Natural killer cell treated with Interleukin-12 subunit alpha and Interleukin-12 subunit beta and Interleukin-15 and Interleukin-18, amount 100 ng/mL, for 72 hours (primary cell): ENCODE measurements at regions not wholly inside any gene's neighbourhood (a gene's known extent, or its start where the extent isn't known, plus 50 kb on each side); places are given as distances from the start of the nearest gene placed in this dataset.

Experiments
- ATAC-seq, 2 donors: fragments of 150-1000 bp; cut with Tn5 transposase in 1 of 2; sonication (Bioruptor Pico), chemical (Tn5 transposase) in 1 of 2; 2 replicates each; pipeline ENCODE4 v1.10.0; 2021
- DNase-seq: peaks from one replicate; pipeline ENCODE4 v3.0.0; 2022; ENCODE audit warnings: low spot score
- H3K27ac Mint-ChIP-seq, 2 donors: 1 replicate in 1 of 2; 2 replicates in 1 of 2; pipeline ENCODE4 v1.8.0; 2022; ENCODE audit warnings: mixed read lengths in 2 of 2, mild to moderate bottlenecking in 1 of 2, moderate library complexity in 1 of 2
- H3K27me3 Mint-ChIP-seq, 2 donors: 1 replicate in 1 of 2; 2 replicates in 1 of 2; pipeline ENCODE4 v1.8.0; 2022; ENCODE audit warnings: mixed read lengths in 2 of 2
- H3K36me3 Mint-ChIP-seq: one replicate; pipeline ENCODE4 v1.8.0; 2022; ENCODE audit warnings: mixed read lengths
- H3K4me1 Mint-ChIP-seq, 2 donors: 1 replicate in 1 of 2; 2 replicates in 1 of 2; pipeline ENCODE4 v1.8.0; 2022; ENCODE audit warnings: low read depth in 2 of 2, mixed read lengths in 2 of 2, mild to moderate bottlenecking in 1 of 2
- H3K4me3 Mint-ChIP-seq: one replicate; pipeline ENCODE4 v1.8.0; 2022; ENCODE audit warnings: mixed read lengths
- H3K9me3 Mint-ChIP-seq: 2 replicates; pipeline ENCODE4 v1.8.0; 2022; ENCODE audit warnings: mixed read lengths

DNA sequence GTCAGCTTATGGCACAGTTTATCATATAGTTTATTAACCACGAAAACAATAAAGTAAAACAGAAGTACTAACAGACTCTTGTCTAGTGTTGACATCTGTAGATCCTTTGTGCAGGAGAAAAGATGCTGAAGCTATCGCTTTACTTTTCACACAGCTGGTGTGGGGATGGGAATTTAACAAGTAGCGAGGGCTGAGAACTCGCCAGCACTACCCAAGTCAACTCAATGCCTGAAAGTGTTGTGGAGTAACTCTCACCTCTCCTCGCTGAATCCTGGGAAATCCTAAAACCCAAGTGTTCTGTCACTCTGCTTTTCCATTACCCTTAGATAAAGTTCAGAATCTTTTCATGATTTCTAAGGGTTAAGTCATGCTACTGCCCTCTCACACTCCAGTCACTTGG is 264.2 kb downstream of the BMP4 start:
- no peaks in the 10 kb centered on the region for H3K27me3 Mint-ChIP-seq

DNA sequence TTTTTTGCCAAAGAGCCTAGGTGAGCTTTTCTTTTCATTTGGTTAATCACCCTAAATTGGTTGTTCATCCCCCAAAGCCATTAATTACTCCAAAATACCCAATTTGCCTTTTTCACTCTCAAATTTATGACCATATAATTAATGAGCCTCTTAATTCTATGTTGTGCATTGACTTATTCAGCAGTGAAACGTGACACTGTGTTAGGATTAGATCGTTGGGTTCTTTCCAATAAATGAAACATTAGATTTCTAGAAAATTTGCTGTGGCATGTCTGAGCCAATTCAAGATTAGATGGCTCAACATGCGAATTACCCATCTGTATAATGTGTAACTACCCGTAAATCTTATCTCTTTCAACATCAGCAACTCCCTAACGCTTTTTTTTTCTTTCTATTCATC is 273.4 kb downstream of the BMP4 start:
- Mint-ChIP-seq H3K27ac (no peak overlapping the region), H3K4me3 (no peak overlapping the region), H3K4me1 (no peaks in the 10 kb centered on the region), H3K27me3 (no peaks in the 10 kb centered on the region), H3K36me3 (no peaks in the 10 kb centered on the region), H3K9me3 (peaks cover 16% of the 10 kb centered on the region)
- no peak for DNase-seq
- no peak for ATAC-seq

More for the DNA sequence above, 264.2 kb downstream of the BMP4 start:
- no peak overlapping the region for H3K27ac Mint-ChIP-seq
- H3K4me1 Mint-ChIP-seq = no peaks in the 10 kb centered on the region
- DNase-seq (no peak), ATAC-seq (no peak)
- H3K4me3 Mint-ChIP-seq = no peak overlapping the region
- peaks cover 5% of the 10 kb centered on the region for H3K9me3 Mint-ChIP-seq
- H3K36me3 Mint-ChIP-seq = no peaks in the 10 kb centered on the region

- H3K36me3 Mint-ChIP-seq = no peaks in the 10 kb centered on the region
- H3K4me1 Mint-ChIP-seq = no peaks in the 10 kb centered on the region
- no peak overlapping the region for H3K4me3 Mint-ChIP-seq
- ATAC-seq (no peak), DNase-seq (no peak)
- H3K9me3 Mint-ChIP-seq = peaks cover 7% of the 10 kb centered on the region
- H3K27ac Mint-ChIP-seq = no peak overlapping the region
- no peaks in the 10 kb centered on the region for H3K27me3 Mint-ChIP-seq
These were observed 284.1 kb downstream of the BMP4 start for GRCh38 chr14:53672526-53672925.

- no peak for DNase-seq
- ATAC-seq = no peak
- H3K27me3 Mint-ChIP-seq = no peaks in the 10 kb centered on the region
These were observed 285.9 kb downstream of the BMP4 start for GRCh38 chr14:53670701-53671100.

GRCh38 chr14:53668897-53669296 is 287.7 kb downstream of the BMP4 start:
- no peaks in the 10 kb centered on the region for H3K4me1 Mint-ChIP-seq
- no peak overlapping the region for H3K27ac Mint-ChIP-seq
- no peaks in the 10 kb centered on the region for H3K36me3 Mint-ChIP-seq
- H3K27me3 Mint-ChIP-seq = no peaks in the 10 kb centered on the region
- no peak overlapping the region for H3K4me3 Mint-ChIP-seq
- DNase-seq = no peak
- H3K9me3 Mint-ChIP-seq = peaks cover 11% of the 10 kb centered on the region
- ATAC-seq = no peak

More at GRCh38 chr14:53670701-53671100, 285.9 kb downstream of the BMP4 start:
- Mint-ChIP-seq H3K4me3 (no peak overlapping the region), H3K36me3 (no peaks in the 10 kb centered on the region), H3K9me3 (peaks cover 11% of the 10 kb centered on the region), H3K27ac (no peak overlapping the region), H3K4me1 (no peaks in the 10 kb centered on the region)

GRCh38 chr14:53663709-53664108 is 292.9 kb downstream of the BMP4 start:
- Mint-ChIP-seq H3K4me1 (no peaks in the 10 kb centered on the region), H3K4me3 (no peak overlapping the region), H3K36me3 (no peaks in the 10 kb centered on the region), H3K9me3 (peaks cover 11% of the 10 kb centered on the region), H3K27ac (no peak overlapping the region), H3K27me3 (no peaks in the 10 kb centered on the region)
- ATAC-seq = no peak
- no peak for DNase-seq

- H3K36me3 Mint-ChIP-seq = no peaks in the 10 kb centered on the region
- no peaks in the 10 kb centered on the region for H3K27me3 Mint-ChIP-seq
- no peak overlapping the region for H3K4me3 Mint-ChIP-seq
- H3K4me1 Mint-ChIP-seq = no peaks in the 10 kb centered on the region
- peaks cover 20% of the 10 kb centered on the region for H3K9me3 Mint-ChIP-seq
- no peak overlapping the region for H3K27ac Mint-ChIP-seq
- no peak for ATAC-seq
- no peak for DNase-seq
These were observed 301.4 kb downstream of the BMP4 start for GRCh38 chr14:53655080-53655785.

- Mint-ChIP-seq H3K36me3 (no peaks in the 10 kb centered on the region), H3K27ac (no peak overlapping the region), H3K4me1 (no peaks in the 10 kb centered on the region), H3K4me3 (no peak overlapping the region), H3K27me3 (no peaks in the 10 kb centered on the region), H3K9me3 (peaks cover 10% of the 10 kb centered on the region)
- ATAC-seq = no peak
- DNase-seq = no peak
These were observed 304.6 kb downstream of the BMP4 start for GRCh38 chr14:53652068-53652467.

DNA sequence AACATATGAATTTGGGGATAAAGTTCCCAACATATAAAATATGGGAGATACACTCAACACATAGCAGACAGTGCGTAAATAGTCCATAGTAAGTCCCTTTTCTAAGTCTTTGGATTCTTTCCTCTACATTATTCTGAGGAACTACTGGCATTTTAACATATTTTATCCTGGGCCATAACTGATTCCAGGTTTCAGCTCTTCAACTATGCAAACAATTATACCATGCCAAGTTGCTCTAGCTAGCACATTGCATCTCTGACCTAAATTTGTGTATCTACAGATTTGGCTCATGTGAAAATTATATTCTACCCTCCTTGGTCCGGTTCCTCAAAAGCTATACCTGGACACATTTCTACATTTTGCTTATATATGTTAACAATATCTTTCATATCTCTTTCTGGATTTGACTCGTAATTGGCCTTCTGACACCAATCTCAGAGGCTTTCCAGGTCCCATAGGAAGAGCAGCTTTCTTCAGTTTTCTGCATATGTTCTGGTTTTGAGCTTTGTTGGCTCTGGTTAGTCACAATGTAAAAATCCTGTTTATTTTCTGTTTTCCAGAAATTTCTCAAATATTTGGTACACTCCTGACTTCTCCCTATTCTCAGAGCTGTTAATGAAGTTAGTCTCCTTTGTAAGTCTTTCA is 305.4 kb downstream of the BMP4 start:
- Mint-ChIP-seq H3K27me3 (no peaks in the 10 kb centered on the region), H3K27ac (no peak overlapping the region), H3K36me3 (no peaks in the 10 kb centered on the region), H3K9me3 (peaks cover 10% of the 10 kb centered on the region), H3K4me1 (no peaks in the 10 kb centered on the region), H3K4me3 (no peak overlapping the region)
- ATAC-seq = no peak
- no peak for DNase-seq

DNA sequence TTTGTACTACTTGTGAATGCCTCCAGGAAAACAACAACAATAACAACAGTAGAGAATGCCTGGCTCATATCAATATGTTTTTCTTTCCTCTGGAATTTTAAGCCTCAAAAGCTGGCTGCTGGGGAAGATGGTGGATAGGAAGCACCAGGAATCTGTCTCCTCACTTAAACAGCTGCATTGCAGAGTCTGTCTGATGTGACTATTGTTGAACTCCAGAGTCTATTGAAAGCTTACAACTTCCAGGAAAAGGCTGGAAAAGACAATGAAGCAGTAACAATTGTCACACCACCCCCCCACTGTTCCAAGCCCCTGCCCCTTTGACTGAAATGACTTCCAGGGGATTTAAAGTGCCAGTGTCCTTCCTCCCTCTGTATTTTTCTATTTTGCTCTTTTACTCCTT is 309.7 kb downstream of the BMP4 start:
- no peak for ATAC-seq
- Mint-ChIP-seq H3K36me3 (peaks cover 10% of the 10 kb centered on the region), H3K9me3 (peaks cover 5% of the 10 kb centered on the region), H3K4me1 (no peaks in the 10 kb centered on the region), H3K27me3 (no peaks in the 10 kb centered on the region), H3K27ac (no peak overlapping the region), H3K4me3 (no peak overlapping the region)
- no peak for DNase-seq

DNA sequence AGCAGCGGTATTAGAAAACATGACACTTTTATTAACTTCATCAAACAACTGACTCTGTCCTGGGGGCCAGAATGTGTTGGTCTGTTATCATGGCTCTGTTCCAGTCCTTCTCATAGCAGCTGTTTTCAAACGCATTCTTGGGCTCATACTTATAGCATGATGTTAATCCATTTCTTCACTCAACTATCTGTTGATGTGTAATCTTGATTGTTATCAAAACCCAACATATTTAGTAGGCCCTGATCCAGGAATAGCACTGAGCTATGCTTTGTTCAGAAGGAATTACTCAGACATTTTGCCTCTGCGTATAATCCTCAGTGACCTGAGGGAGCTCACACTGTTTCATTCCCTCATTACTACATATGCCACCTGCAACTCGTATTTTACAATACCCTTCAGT is 315.9 kb downstream of the BMP4 start:
- Mint-ChIP-seq H3K9me3 (peaks cover 11% of the 10 kb centered on the region), H3K36me3 (peaks cover 5% of the 10 kb centered on the region), H3K4me3 (no peak overlapping the region), H3K4me1 (no peaks in the 10 kb centered on the region), H3K27me3 (no peaks in the 10 kb centered on the region), H3K27ac (no peak overlapping the region)
- no peak for ATAC-seq
- no peak for DNase-seq

GRCh38 chr14:53638966-53639365 is 317.7 kb downstream of the BMP4 start:
- H3K4me1 Mint-ChIP-seq = no peaks in the 10 kb centered on the region
- H3K36me3 Mint-ChIP-seq = no peaks in the 10 kb centered on the region
- DNase-seq = no peak
- no peak for ATAC-seq
- H3K27me3 Mint-ChIP-seq = no peaks in the 10 kb centered on the region
- H3K9me3 Mint-ChIP-seq = peaks cover 11% of the 10 kb centered on the region
- no peak overlapping the region for H3K27ac Mint-ChIP-seq
- no peak overlapping the region for H3K4me3 Mint-ChIP-seq

DNA sequence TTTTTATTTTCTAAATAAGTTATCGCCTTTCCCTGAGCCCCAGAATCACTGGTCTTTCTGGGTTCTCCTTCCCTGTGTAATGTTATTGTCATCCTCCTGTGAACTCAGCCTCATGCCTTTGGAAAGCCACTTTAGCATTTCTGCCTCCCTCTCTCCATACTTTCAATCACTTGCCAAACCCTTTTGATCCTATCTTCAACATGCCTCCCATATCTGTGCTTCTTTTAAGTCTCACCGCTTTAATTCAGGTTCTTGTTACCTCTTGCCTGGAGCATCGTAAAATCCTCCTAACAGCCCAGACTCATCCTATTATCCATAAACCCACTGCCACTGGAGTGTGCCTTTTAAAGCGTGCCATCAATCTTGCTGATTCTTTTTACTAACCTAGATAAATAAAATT is 321.8 kb downstream of the BMP4 start:
- H3K9me3 Mint-ChIP-seq = peaks cover 7% of the 10 kb centered on the region
- H3K27me3 Mint-ChIP-seq = no peaks in the 10 kb centered on the region
- no peaks in the 10 kb centered on the region for H3K4me1 Mint-ChIP-seq
- no peaks in the 10 kb centered on the region for H3K36me3 Mint-ChIP-seq
- DNase-seq (no peak), ATAC-seq (no peak)
- H3K27ac Mint-ChIP-seq = no peak overlapping the region
- no peak overlapping the region for H3K4me3 Mint-ChIP-seq

DNA sequence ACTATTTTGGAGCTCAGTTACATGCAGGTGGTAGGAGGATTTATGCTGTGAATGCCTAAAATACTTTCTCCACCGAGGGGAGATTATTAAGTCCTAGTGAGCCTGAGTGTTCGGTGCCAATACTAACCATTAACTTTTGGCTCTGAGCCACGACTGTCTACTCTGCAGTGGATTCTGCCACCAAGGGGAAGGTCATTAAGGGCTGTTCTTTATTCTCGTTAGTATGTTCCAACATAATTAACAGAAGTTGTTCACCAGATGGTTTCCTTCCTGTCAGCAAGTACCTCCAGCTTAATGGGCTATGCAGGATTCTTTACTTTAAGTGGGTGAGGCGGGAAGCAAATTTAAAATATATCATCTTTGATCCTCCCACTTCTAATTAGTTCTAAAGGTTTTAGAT is 326.3 kb downstream of the BMP4 start:
- H3K36me3 Mint-ChIP-seq = no peaks in the 10 kb centered on the region
- no peaks in the 10 kb centered on the region for H3K4me1 Mint-ChIP-seq

More for the DNA sequence above, 326.3 kb downstream of the BMP4 start:
- Mint-ChIP-seq H3K9me3 (peaks cover 11% of the 10 kb centered on the region), H3K27ac (no peak overlapping the region), H3K27me3 (no peaks in the 10 kb centered on the region), H3K4me3 (no peak overlapping the region)
- DNase-seq = no peak
- no peak for ATAC-seq
